Vagina (tissue), 2 donors: ENCODE measurements at regions not wholly inside any gene's neighbourhood (a gene's known extent, or its start where the extent isn't known, plus 50 kb on each side); places are given as distances from the start of the nearest gene placed in this dataset.

ENCODE experiments used
- DNase-seq, 2 donors: peaks; one replicate each; pipeline ENCODE4 v3.0.0-alpha.2; 2017; ENCODE audit errors: extremely low spot score in 2 of 2
- H3K27ac ChIP-seq: fragments of 200-600 bp; sonication (generic); one replicate; pipeline ENCODE4 v1.5.1; 2019
- H3K27me3 ChIP-seq: fragments of 200-600 bp; sonication (generic); one replicate; pipeline ENCODE4 v1.5.1; 2019
- H3K36me3 ChIP-seq, 2 donors: fragments of 200-600 bp; sonication (generic); one replicate each; pipeline ENCODE4 v1.5.1; 2017 to 2019
- H3K4me1 ChIP-seq: fragments of 200-600 bp; sonication (generic); one replicate; pipeline ENCODE4 v1.5.1; 2019
- H3K4me3 ChIP-seq, 2 donors: fragments of 200-600 bp; sonication (generic); 1 replicate in 1 of 2; 2 replicates in 1 of 2; pipeline ENCODE4 v1.5.1; 2016 to 2019
- H3K9me3 ChIP-seq: fragments of 200-600 bp; sonication (generic); one replicate; pipeline ENCODE4 v1.5.1; 2019
- POLR2A ChIP-seq, 2 donors: fragments of 450-650 bp; IDR thresholded peaks; one replicate each; pipeline ENCODE4 v1.6.1; 2017; ENCODE audit warnings: antibody characterized with exemption in 2 of 2, mild to moderate bottlenecking in 2 of 2, moderate library complexity in 2 of 2
- POLR2AphosphoS5 ChIP-seq, 2 donors: sonication (generic); formaldehyde crosslinking; IDR thresholded peaks; one replicate each; pipeline ENCODE4 v1.9.0; 2017; ENCODE audit warnings: antibody characterized with exemption in 2 of 2, mild to moderate bottlenecking in 2 of 2, low read depth in 1 of 2; ENCODE audit not compliant: insufficient read depth in 1 of 2
- intact Hi-C: fragments of 100-400 bp; cut with DNase I; formaldehyde crosslinking; loops from one replicate; pipeline ENCODE4 v1.15.1; 2023
- TF ChIP-seq, protein P1 (sequence below), 3 experiments: fragments of 450-650 bp in 2 of 3; fragments of 200-600 bp in 1 of 3; sonication (generic) in 1 of 3; IDR thresholded peaks; one replicate each; pipeline ENCODE4 v1.5.1; 2017 to 2019; ENCODE audit warnings: antibody characterized with exemption in 3 of 3, mild to moderate bottlenecking in 2 of 3, moderate library complexity in 2 of 3

DNA sequence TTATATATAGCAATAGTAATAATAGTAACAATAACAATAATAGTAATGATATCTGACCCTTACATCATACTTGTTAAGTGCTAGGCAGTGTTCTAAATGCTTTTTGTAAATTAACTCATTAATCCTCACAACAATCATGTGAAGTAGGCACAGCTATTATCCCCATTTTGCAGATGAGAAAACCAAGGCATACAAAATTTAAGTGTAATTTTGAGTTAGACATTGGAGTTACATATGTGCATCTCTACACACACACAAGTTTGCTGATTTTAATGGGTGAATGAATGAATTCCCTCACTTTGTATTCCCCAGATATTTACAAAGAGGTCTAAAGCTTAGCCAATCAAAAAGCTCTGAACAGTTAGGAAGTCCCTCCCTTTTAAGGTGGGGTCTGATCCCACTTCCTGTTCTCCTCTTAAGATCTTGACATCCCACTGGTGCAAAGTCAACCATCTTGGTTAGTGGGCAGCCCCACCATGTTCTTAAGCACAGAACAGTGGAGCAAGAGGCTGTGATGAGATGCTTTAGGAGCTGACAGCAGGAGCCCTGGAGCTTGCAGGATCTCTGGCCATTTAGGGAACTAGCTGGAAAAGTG, 85.3 kb upstream of the FOXP4 start:
- intact Hi-C loops: loop anchor here (5.0 kb wide), 1 partner anchor 131 kb away; no protein-coding TSS in a partner anchor
- no peak for DNase-seq

DNA sequence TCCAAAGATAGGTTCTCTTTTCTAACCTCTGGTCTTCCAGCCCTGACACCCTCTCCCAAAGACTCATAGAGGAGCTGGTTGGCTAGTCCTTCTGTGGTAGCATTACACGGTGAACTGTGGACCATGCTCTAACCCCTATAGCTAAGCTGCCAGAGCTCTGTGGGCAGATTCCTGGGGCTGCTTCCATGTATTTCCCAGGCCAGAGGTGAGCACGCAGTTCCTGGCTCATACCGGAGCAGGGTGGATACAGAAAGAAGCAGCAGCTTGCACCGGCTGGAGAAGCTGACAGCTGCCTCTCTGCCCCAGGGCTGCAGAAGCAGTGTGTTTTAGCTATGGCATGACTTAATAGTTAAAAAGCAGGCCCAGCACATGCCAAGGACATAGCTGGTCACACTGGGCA, 84.1 kb upstream of the FOXP4 start:
- no peaks in the 10 kb centered on the region for H3K36me3 ChIP-seq
- H3K4me3 ChIP-seq: no peak overlapping the region
- H3K27ac ChIP-seq: no peak overlapping the region
- TF ChIP-seq POLR2A (IDR thresholded peaks at IDR 0.05): no peak
- no peak for TF ChIP-seq POLR2AphosphoS5 (IDR thresholded peaks at IDR 0.05; ENCODE audit: insufficient read depth in 1 of 2, low read depth in 1 of 2)
- TF ChIP-seq, protein P1, sequence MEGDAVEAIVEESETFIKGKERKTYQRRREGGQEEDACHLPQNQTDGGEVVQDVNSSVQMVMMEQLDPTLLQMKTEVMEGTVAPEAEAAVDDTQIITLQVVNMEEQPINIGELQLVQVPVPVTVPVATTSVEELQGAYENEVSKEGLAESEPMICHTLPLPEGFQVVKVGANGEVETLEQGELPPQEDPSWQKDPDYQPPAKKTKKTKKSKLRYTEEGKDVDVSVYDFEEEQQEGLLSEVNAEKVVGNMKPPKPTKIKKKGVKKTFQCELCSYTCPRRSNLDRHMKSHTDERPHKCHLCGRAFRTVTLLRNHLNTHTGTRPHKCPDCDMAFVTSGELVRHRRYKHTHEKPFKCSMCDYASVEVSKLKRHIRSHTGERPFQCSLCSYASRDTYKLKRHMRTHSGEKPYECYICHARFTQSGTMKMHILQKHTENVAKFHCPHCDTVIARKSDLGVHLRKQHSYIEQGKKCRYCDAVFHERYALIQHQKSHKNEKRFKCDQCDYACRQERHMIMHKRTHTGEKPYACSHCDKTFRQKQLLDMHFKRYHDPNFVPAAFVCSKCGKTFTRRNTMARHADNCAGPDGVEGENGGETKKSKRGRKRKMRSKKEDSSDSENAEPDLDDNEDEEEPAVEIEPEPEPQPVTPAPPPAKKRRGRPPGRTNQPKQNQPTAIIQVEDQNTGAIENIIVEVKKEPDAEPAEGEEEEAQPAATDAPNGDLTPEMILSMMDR (IDR thresholded peaks at IDR 0.05): no peak
- intact Hi-C loops: loop anchor here (5.0 kb wide), 1 partner anchor 130 kb away; no protein-coding TSS in a partner anchor
- no peaks in the 10 kb centered on the region for H3K27me3 ChIP-seq
- H3K4me1 ChIP-seq: no peaks in the 10 kb centered on the region
- DNase-seq: no peak
- H3K9me3 ChIP-seq: no peaks in the 10 kb centered on the region

More for the DNA sequence above, 85.3 kb upstream of the FOXP4 start:
- Histone ChIP-seq H3K27ac (no peak overlapping the region), H3K27me3 (no peaks in the 10 kb centered on the region), H3K4me3 (no peak overlapping the region), H3K36me3 (no peaks in the 10 kb centered on the region), H3K9me3 (no peaks in the 10 kb centered on the region), H3K4me1 (no peaks in the 10 kb centered on the region)
- TF ChIP-seq, protein P1 (IDR thresholded peaks at IDR 0.05): no peak
- no peak for TF ChIP-seq POLR2A (IDR thresholded peaks at IDR 0.05)
- TF ChIP-seq POLR2AphosphoS5 (IDR thresholded peaks at IDR 0.05; ENCODE audit: insufficient read depth in 1 of 2, low read depth in 1 of 2): no peak

DNA sequence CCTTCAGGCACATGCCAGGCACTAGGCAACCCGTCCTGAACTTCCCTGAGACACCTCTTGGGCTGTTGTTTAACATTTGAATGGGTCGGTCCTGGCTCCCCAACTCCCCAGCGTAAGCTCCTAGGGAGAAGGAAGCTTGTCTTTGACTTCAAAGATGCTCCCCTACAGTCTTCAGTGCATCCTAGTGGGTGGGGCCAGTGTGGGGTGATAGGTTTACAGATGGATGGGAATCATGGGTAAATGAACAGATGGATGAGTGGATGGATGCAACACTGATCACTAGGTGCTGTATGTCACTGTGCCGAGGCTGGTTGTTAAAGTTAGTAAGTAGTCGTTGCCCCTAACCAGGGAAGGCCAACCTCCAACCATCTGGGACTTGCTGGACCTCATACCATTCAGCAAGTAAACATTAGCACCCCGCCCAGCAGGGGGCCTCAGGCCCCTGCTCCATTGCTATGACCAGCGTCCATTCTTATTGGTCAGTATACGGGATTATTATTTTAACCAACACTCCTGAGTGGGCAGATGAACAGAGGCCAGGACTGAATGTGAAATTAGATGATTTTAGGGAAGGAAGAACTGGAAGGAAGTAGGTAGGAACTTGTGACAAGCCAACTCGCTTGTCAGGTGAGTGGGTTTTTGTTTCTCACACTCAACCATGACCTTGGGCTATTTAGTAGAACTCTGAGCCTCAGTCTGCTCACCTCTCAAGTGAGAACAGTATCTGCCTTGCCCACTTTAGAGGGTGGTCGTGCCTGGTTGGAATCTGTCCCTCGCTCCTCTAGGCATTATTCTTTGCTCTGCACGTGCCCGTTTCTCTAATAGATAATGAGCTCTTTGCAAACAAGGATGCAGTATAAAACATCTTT, 82.9 kb upstream of the FOXP4 start:
- intact Hi-C loops: loop anchor here (5.0 kb wide), 1 partner anchor 129 kb away; no protein-coding TSS in a partner anchor
- no peaks in the 10 kb centered on the region for H3K36me3 ChIP-seq
- no peak for TF ChIP-seq POLR2AphosphoS5 (IDR thresholded peaks at IDR 0.05; ENCODE audit: insufficient read depth in 1 of 2, low read depth in 1 of 2)
- TF ChIP-seq, protein P1 (IDR thresholded peaks at IDR 0.05): peak; percentile 21 to 49 (median 49)
- no peak for TF ChIP-seq POLR2A (IDR thresholded peaks at IDR 0.05)
- H3K27ac ChIP-seq: no peak overlapping the region
- no peak overlapping the region for H3K4me3 ChIP-seq
- H3K27me3 ChIP-seq: no peaks in the 10 kb centered on the region
- H3K9me3 ChIP-seq: no peaks in the 10 kb centered on the region
- no peak for DNase-seq
- no peaks in the 10 kb centered on the region for H3K4me1 ChIP-seq

DNA sequence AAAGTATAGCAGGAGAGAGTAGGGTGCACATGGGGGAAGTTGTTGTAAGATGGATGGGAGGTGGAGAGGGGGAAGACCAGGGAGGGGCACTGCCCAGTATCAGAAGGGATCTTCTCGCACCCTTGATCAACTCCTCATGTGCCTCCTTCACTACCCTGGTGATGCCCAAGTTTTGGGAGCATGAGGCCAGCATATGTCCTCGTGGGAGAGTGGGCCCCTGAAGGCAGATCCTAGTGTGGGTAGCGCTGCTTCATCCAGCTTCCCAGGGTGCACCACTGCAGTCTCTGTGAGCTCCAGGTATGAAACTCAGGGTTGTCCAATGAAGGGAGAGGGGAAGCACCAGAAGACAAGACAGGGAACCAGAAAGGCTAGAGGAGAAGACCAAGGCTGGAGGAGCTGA, 82.2 kb upstream of the FOXP4 start:
- TF ChIP-seq, protein P1 (IDR thresholded peaks at IDR 0.05): no peak
- TF ChIP-seq POLR2A (IDR thresholded peaks at IDR 0.05) (no peak), POLR2AphosphoS5 (IDR thresholded peaks at IDR 0.05; ENCODE audit: insufficient read depth in 1 of 2, low read depth in 1 of 2) (no peak)
- H3K4me1 ChIP-seq: no peaks in the 10 kb centered on the region
- H3K9me3 ChIP-seq: no peaks in the 10 kb centered on the region
- H3K4me3 ChIP-seq: no peak overlapping the region
- DNase-seq: no peak
- no peaks in the 10 kb centered on the region for H3K27me3 ChIP-seq
- intact Hi-C loops: loop anchor here (5.0 kb wide), 1 partner anchor 128 kb away; no protein-coding TSS in a partner anchor
- no peak overlapping the region for H3K27ac ChIP-seq
- H3K36me3 ChIP-seq: no peaks in the 10 kb centered on the region
